ENCODE measurements at regions not wholly inside any gene's neighbourhood (a gene's known extent, or its start where the extent isn't known, plus 50 kb on each side); places are given as distances from the start of the nearest gene placed in this dataset.
"Not testable (repeated sequence)": the region's sequence is repeated elsewhere in the genome, so short reads cannot be mapped to it uniquely, and the experiment has no call there.

- no peak for DNase-seq
Measured at GRCh38 chr6:103504501-103505154, 1355.1 kb downstream of the HACE1 start.

GRCh38 chr6:103496588-103496987, 1363.1 kb downstream of the HACE1 start:
- DNase-seq, result not testable (repeated sequence)

GRCh38 chr6:103456652-103457051, 1403.1 kb downstream of the HACE1 start:
- no peak for DNase-seq

- DNase-seq, result no peak
Measured at GRCh38 chr6:103455275-103455674, 1404.4 kb downstream of the HACE1 start.

- DNase-seq, result no peak
Measured at GRCh38 chr6:103409475-103409874, 1450.2 kb downstream of the HACE1 start.

- DNase-seq, result no peak
Measured at GRCh38 chr6:103405321-103405720, 1454.4 kb downstream of the HACE1 start.

GRCh38 chr6:103404799-103405198, 1454.9 kb downstream of the HACE1 start:
- no peak for DNase-seq

GRCh38 chr6:103396768-103397167, 1463.0 kb downstream of the HACE1 start:
- no peak for DNase-seq

GRCh38 chr6:103379272-103379671, 1480.4 kb downstream of the HACE1 start:
- no peak for DNase-seq

GRCh38 chr6:103367212-103367611, 1492.5 kb downstream of the HACE1 start:
- DNase-seq, result no peak

- DNase-seq, result no peak
Measured at GRCh38 chr6:103356531-103356930, 1503.2 kb downstream of the HACE1 start.

GRCh38 chr6:103344554-103345163, 1515.1 kb downstream of the HACE1 start:
- no peak for DNase-seq

- no peak for DNase-seq
Measured at GRCh38 chr6:103335412-103335811, 1524.3 kb downstream of the HACE1 start.

GRCh38 chr6:103326760-103327757, 1532.7 kb downstream of the HACE1 start:
- no peak for DNase-seq

GRCh38 chr6:103313432-103313831, 1546.3 kb downstream of the HACE1 start:
- no peak for DNase-seq

- not testable (repeated sequence) for DNase-seq
Measured at GRCh38 chr6:103294376-103294775, 1565.3 kb downstream of the HACE1 start.

- no peak for DNase-seq
Measured at GRCh38 chr6:103284835-103285234, 1574.9 kb downstream of the HACE1 start.

- no peak for DNase-seq
Measured at GRCh38 chr6:103280417-103280816, 1579.3 kb downstream of the HACE1 start.

- no peak for DNase-seq
Measured at GRCh38 chr6:103277936-103278335, 1581.8 kb downstream of the HACE1 start.

GRCh38 chr6:103273048-103273447, 1586.7 kb downstream of the HACE1 start:
- DNase-seq, result no peak

GRCh38 chr6:103269581-103269980, 1590.1 kb downstream of the HACE1 start:
- DNase-seq, result no peak

- no peak for DNase-seq
Measured at GRCh38 chr6:103268335-103268734, 1591.4 kb downstream of the HACE1 start.

- DNase-seq, result no peak
Measured at GRCh38 chr6:103264020-103264419, 1595.7 kb downstream of the HACE1 start.

GRCh38 chr6:103255132-103255531, 1604.6 kb downstream of the HACE1 start:
- DNase-seq, result no peak

All from CD4-positive, alpha-beta T cell treated with Interleukin-17A for 1 hour (primary cell).